Left colon (tissue), 2 donors: ENCODE measurements at regions not wholly inside any gene's neighbourhood (a gene's known extent, or its start where the extent isn't known, plus 50 kb on each side); places are given as distances from the start of the nearest gene placed in this dataset.
"Not testable (repeated sequence)": the region's sequence is repeated elsewhere in the genome, so short reads cannot be mapped to it uniquely, and the experiment has no call there.

ENCODE experiments used
- ATAC-seq: fragments of 200-7000 bp; cut with Tn5 transposase; one replicate; pipeline ENCODE4 v1.9.1; 2020; ENCODE audit warnings: mild to moderate bottlenecking, moderate library complexity
- DNase-seq, 2 donors: peaks; one replicate each; pipeline ENCODE4 v3.0.0-alpha.2; 2020
- intact Hi-C, 2 donors: fragments of 100-400 bp; cut with DNase I in 1 of 2; cut with micrococcal nuclease in 1 of 2; formaldehyde crosslinking; loops; one replicate each; pipeline versions ENCODE4 v1.11.2 to v1.14.0; 2022; cut with DNase I, micrococcal nuclease
- donor health status: DM: no; HTN: no; CAD: no.
- donor health status: DM: yes; HTN: yes; CAD: no.

DNA sequence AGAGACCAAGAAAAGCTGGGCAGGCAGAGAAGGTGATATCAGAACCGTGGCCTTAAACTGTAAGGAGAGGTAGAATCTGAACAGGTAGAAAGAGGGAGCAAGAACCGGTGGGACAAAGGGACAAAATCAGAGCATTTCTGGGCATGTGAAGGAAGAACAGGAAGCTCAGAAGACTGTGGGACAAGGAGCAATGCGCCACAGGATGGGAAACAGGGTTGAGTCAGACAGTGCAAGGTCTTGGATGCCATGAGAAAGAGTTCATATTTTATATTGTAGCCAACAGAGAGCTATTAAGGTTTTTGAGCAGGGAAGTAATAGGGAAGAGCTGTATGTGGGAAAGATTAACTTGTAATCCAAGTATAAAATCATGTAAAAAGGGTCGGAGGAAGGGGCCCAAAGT lies 106.4 kb upstream of the UGP2 start:
- peak; percentile 46 for ATAC-seq
- intact Hi-C loops: no loop called here
- no peak for DNase-seq

DNA sequence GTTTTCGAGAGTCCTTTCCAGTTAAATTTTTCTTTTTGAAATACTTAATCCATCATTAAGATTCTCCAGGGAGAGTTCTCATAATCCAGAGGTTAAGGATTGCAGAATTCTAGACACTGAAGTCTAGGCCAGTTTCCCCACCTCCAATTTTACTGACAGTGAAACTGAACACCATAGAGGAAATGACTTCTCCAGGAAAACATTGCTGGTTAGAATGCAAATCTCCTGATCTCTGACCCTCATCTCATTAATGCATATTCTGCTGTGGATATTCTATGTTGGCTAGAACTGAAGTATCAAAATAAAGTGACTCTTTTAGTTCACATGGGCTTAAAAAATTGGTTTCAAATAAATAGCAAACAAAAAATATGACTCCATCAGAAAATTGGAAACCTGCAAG lies 105.8 kb upstream of the UGP2 start:
- no peak for ATAC-seq
- DNase-seq: no peak
- intact Hi-C loops: no loop called here

DNA sequence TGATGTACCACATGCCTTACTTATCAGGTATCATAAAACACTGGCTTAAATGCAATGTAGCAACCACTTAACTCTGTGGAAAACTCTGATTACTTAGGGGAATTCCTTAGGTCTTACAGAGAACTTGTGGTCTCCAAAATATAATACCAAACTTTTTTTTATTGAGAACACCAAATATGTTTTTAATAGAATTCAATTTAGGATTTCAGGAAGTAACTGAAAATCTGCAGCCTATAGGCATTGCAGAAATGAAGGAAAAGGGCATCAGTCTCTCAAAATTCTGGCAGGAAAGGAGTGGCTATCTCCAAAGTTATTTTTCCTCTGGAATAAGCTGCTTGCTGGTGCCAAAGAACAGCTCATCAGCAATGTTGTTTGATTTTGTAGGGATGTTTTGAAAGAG lies 105.3 kb upstream of the UGP2 start:
- ATAC-seq (no peak), DNase-seq (no peak)
- intact Hi-C loops: no loop called here

DNA sequence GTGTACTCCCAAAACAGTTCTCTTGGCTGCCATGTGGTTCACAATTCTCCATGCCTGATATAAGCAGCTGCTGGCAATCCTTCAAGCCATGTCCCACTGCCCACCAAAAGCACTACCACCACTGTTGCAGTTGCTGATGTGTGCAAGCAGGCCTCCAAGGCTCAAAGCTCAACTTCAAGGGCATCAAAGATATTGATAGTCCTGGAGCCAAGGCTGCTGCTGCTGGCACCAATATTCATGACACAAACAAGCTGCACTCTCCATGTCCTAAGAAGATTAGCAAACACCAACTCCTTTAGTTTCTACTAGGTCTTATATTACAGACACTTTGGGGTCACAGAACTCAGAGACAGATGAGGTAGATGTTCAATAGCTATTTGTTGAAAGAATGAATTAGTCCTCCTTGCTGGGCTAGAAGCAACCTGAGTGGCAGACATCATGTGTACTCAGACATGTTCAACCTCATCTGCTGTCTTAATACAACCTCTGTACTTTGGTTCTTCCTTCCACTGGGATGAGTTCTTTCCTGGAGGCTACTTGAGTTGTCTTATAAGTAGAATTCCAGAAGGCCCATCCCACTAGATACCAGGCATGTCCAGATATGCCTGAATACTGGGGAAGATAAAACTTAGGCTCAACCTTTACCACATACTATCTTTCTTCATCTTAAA lies 104.5 kb upstream of the UGP2 start:
- no peak for ATAC-seq
- no peak for DNase-seq
- intact Hi-C loops: no loop called here

DNA sequence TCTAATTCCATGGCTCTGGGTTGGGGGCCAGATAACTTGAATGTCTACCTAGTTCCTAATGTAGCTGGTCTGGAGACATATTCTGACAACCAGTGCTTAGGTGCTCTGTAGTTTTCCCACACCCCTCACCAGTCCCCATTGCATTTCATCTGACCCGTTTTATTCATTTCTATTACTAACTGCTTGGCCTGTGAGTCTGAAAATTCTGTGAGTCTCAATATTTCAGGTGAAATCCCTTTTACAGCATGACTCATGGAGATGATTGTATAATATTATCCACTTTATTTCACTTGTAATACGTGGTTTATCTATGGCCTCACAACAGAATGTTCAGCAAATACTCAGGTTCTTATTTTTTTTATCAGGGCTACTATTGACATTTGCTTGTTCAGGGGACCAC lies 103.7 kb upstream of the UGP2 start:
- ATAC-seq (no peak), DNase-seq (no peak)
- intact Hi-C loops: no loop called here

DNA sequence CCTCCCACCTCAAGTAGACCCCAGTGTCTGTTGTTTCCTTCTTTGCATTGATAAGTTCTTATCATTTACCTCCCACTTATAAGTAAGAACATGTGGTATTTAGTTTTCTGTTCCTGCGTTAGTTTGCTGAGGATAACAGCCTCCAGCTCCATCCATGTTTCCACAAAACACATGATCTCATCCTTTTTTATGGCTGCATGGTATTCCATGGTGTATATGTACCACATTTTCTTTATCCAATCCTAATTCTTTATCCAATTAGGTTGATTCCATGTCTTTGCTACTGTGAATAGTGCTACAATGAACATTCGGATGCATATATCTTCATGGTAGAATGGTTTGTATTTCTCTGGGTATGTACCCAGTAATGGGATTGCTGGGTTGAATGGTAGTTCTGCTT lies 102.5 kb upstream of the UGP2 start:
- ATAC-seq, DNase-seq, intact Hi-C loops: not testable (repeated sequence)

GRCh38 chr2:63740020-63740419 lies 101.7 kb upstream of the UGP2 start:
- DNase-seq (no peak), ATAC-seq (no peak)
- intact Hi-C loops: no loop called here

GRCh38 chr2:63740943-63741342 lies 100.8 kb upstream of the UGP2 start:
- intact Hi-C loops: no loop called here
- DNase-seq (no peak), ATAC-seq (no peak)

- intact Hi-C loops: no loop called here
- ATAC-seq: no peak
- DNase-seq: no peak
These were observed 99.7 kb upstream of the UGP2 start for GRCh38 chr2:63741884-63742579.

DNA sequence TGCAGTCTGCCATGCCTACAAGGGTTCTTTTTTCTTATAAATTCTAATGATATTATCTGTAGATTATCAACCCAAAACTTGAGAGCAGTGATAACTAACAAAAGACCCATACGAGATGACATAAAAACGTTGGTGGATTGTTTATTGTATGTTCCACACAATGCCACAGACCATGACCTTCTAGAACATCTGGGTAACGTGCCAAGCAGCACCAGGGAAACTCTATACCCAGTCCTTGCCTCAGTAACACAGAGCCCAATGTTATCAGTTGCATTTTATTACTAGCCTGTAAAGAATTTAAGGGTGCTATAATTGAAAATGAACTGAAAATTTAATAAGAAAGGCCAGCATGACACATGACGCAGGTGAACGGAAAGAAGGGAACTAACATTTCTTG lies 99.1 kb upstream of the UGP2 start:
- DNase-seq: no peak
- intact Hi-C loops: no loop called here
- no peak for ATAC-seq

DNA sequence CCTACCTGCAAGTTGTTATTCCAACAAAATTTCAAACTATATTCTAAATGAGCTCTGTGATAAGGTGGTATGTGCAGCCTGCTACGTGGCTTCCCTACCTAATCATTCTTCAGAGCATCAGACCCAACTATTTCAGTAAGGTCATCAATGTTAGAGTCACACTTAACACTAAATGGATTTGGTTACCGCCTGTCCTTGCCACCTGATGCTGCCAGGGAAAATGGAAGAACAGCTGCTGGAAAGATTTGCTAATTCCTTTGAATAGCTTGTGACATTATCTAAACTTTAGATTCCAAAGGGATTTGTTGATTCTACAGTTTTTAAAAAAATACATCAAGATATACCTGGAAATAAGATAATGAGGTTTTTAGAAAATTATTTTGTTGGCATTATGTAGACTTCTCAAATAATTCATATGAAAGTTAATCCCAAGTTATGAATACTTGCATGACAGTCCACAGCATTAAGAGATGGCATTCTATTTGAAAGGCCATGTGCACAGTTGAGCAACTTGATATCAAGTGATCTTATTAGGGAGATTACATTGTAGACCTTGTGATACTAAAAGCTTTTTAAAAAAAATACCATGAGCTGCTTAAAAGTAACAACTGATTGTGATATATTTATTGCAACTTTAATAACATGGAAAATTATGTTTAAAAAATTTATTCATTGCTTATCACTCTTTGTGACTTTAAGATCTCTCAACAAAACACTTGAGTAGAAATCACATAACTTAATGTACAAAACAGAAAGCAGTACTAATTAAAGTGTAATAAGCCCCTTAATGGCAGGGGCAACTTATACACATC lies 98.3 kb upstream of the UGP2 start:
- intact Hi-C loops: no loop called here
- ATAC-seq (no peak), DNase-seq (no peak)

DNA sequence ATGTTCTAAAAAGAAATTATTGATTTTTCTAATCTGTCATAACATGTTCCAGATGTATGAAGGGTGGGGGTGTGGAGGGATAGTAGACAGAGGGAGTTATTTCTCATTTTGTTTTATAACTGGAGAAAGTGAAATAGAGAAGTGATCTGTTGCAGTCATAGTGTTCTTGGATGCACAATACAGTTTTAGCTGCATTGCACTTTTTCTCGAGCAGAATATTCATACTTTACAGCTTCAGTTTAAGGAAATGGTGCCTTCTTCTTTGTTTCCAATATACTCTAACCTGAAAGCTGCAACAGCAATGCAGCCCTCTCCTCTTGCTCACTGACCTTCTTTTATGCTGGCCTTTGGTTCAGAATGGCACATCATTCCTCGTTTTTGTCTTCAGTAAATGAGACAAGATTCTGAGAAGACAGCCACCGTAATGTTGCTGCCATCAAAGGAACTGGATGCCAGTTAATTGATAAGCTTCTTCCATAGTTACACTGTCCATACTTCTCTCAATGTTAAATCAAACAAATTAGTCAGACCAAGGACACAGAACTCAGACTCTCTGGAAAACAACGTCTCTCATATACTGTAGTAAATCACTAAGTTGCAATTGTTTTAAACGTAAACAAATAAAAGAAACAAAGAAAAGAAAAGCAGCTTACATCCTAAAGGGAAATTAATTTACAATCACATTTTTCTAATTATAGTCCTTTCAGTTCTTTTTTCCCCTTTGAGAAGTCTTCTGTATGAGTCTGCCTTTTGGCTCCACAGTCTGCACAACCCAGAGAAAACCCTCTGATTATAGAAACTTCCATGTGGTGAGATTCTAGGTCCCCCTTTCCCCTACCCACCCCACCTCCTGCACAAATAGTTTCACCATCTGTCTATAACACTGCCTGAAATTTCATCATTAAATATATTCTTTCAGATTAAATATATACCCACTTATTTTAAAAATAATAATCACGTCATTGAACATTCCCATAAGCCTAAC lies 97.4 kb upstream of the UGP2 start:
- ATAC-seq: no peak
- DNase-seq: no peak
- intact Hi-C loops: no loop called here

GRCh38 chr2:63746548-63746947 lies 95.1 kb upstream of the UGP2 start:
- intact Hi-C loops, ATAC-seq, DNase-seq: not testable (repeated sequence)

DNA sequence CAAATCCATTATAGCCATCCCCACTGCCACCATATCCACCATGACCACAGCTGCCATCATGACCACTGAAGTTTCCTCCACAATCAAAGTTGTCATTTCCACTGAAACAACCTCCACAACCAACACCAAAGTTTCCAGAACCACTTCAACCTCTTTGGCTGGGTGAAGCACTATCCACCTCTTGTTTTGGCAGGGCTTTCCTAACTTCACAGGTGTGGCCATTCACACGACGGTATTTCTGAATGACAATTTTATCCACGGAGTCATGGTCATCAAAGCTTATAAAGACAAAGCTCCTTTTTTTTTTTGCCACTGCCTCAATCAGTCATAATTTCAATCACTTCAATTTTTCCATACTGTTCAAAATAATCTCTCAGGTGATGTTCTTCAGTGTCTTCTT lies 89.8 kb upstream of the UGP2 start:
- intact Hi-C loops: no loop called here
- ATAC-seq (no peak), DNase-seq (no peak)

GRCh38 chr2:63755216-63755615 lies 86.5 kb upstream of the UGP2 start:
- no peak for DNase-seq
- no peak for ATAC-seq
- intact Hi-C loops: no loop called here

DNA sequence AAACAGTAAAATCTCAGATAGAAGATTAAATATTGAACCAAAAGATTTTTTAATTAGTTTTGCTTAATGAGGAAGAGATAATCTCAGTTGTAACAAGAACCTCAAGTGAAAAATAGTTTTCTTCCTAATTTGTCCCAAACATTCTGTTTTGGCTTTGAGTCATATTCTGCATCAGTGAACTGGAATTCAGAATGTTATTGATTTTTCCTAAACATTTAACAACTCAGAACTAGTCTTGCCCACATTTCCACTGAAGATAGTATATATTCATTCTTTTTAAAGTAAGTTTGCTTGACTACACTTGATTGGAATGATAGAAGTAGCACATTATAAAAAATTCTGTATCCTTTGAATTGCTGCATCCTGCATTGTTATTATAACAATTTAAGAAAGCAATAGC lies 85.7 kb upstream of the UGP2 start:
- DNase-seq (no peak), ATAC-seq (no peak)
- intact Hi-C loops: no loop called here

DNA sequence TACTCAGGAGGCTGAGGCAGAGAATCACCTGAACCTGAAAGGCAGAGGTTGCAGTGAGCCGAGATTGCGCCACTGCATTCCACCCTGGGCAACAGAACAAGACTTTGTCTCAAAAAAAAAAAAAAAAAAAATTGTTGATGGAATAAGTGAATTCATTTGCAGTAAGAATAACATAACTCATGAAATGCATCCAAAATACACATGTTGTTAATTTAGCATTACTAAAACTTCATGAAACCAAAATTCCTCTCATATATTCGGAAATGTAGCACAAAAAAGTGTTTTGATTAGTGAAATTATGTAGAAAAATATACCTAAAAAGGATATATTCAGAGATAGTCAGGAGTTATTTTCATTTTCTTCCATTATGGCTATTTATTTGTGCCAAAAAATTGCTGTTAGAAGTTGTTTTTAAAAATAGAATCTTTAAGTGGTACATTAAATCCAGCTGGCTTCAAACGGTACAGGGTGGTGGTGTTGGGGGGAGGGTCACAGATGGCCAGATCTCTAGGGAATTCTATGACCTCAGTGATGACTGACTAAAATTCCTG lies 78.2 kb upstream of the UGP2 start:
- ATAC-seq (no peak), DNase-seq (no peak)
- intact Hi-C loops: no loop called here

DNA sequence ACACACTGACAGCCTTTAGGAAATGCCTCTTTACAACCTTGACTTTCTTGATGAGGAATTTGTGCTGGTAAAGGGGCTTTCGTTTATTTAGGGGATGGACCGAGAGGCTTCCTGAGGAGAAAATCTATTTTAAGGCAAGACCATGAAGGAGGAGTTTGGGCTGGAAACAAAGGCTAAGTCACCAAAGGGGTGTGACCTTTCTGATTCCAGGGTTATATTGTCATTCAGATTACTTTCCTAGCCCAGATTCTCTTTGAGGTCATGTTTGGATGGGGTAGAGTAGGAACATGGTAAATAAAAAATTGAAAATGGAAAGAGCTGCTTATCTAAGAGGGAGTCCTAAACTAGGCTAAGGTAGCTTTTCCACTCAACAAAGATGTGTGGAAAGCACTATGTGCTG lies 77.1 kb upstream of the UGP2 start:
- ATAC-seq: peak; percentile 36
- intact Hi-C loops: no loop called here
- no peak for DNase-seq

- DNase-seq: peak in 1 of 2 donors; percentile 14
- peak; percentile 95 for ATAC-seq
- intact Hi-C loops: no loop called here
These were observed 76.6 kb upstream of the UGP2 start for GRCh38 chr2:63765117-63765516.
